Prostate gland (tissue), 2 donors: ENCODE measurements at regions not wholly inside any gene's neighbourhood (a gene's known extent, or its start where the extent isn't known, plus 50 kb on each side); places are given as distances from the start of the nearest gene placed in this dataset.

Experiments
- DNase-seq: peaks from one replicate; pipeline ENCODE4 v3.0.0-alpha.2; 2019; ENCODE audit warnings: low spot score
- H3K27ac ChIP-seq, 2 donors: fragments of 200-600 bp; sonication (generic); 2 replicates each; pipeline ENCODE4 v1.5.1; 2017 to 2019
- H3K27me3 ChIP-seq: fragments of 200-600 bp; sonication (generic); replicated peaks from 2 replicates; pipeline ENCODE4 v1.5.1; 2019; ENCODE audit not compliant: insufficient read depth
- H3K36me3 ChIP-seq, 2 donors: fragments of 200-600 bp; sonication (generic); 1 replicate in 1 of 2; 2 replicates in 1 of 2; pipeline versions ENCODE4 v1.5.1 to v1.8.1; 2017 to 2019
- H3K4me1 ChIP-seq: fragments of 200-600 bp; sonication (generic); replicated peaks from 2 replicates; pipeline ENCODE4 v1.5.1; 2019
- H3K4me3 ChIP-seq, 2 donors: fragments of 200-600 bp; sonication (generic); 2 replicates each; pipeline ENCODE4 v1.5.1; 2017 to 2019
- H3K9me3 ChIP-seq: fragments of 200-600 bp; sonication (generic); 2 replicates; pipeline ENCODE4 v1.5.1; 2017
- CTCF ChIP-seq, 4 experiments: fragments of 200-600 bp in 2 of 4; fragments of 450-650 bp in 2 of 4; sonication (generic) in 2 of 4; IDR thresholded peaks; 1 replicate in 3 of 4; 2 replicates in 1 of 4; pipeline ENCODE4 v1.5.1; 2016 to 2019; ENCODE audit warnings: antibody characterized with exemption in 4 of 4, mild to moderate bottlenecking in 2 of 4, moderate library complexity in 2 of 4
- POLR2A ChIP-seq: fragments of 450-650 bp; IDR thresholded peaks from one replicate; pipeline ENCODE4 v1.6.1; 2016; ENCODE audit warnings: antibody characterized with exemption, mild to moderate bottlenecking
- POLR2AphosphoS5 ChIP-seq: sonication (generic); formaldehyde crosslinking; IDR thresholded peaks from one replicate; pipeline ENCODE4 v1.6.1; 2017; ENCODE audit warnings: antibody characterized with exemption
- WGBS: methylation state at CpG from one replicate; pipeline ENCODE4 v1.1.5; 2018; 5-methylcytosine and 5-hydroxymethylcytosine counted together
- intact Hi-C: fragments of 100-400 bp; cut with DNase I; formaldehyde crosslinking; loops from one replicate; pipeline ENCODE4 v1.14.2; 2022

- no peaks in the 10 kb centered on the region for H3K36me3 ChIP-seq
- intact Hi-C loops, result no loop called here
- no peak overlapping the region for H3K27ac ChIP-seq
- no peaks in the 10 kb centered on the region for H3K27me3 ChIP-seq
- no peak for TF ChIP-seq POLR2AphosphoS5
- no peak for TF ChIP-seq CTCF (IDR thresholded peaks at IDR 0.05)
- TF ChIP-seq POLR2A, result no peak
- H3K4me1 ChIP-seq, result no peaks in the 10 kb centered on the region
- DNase-seq, result no peak
- H3K4me3 ChIP-seq, result no peak overlapping the region
- WGBS, result 37% methylated on average over 4 of the region's 4 CpGs
- H3K9me3 ChIP-seq, result no peaks in the 10 kb centered on the region
Observed at GRCh38 chr12:111111681-111112080, 191.3 kb upstream of the MYL2 start.

GRCh38 chr12:111110556-111110955 lies 190.2 kb upstream of the MYL2 start:
- TF ChIP-seq CTCF (IDR thresholded peaks at IDR 0.05), result no peak
- Histone ChIP-seq H3K4me3 (no peak overlapping the region), H3K27ac (no peak overlapping the region), H3K36me3 (no peaks in the 10 kb centered on the region), H3K27me3 (no peaks in the 10 kb centered on the region), H3K4me1 (no peaks in the 10 kb centered on the region), H3K9me3 (no peaks in the 10 kb centered on the region)
- 80% methylated on average over 5 of the region's 5 CpGs for WGBS
- DNase-seq, result no peak
- intact Hi-C loops, result no loop called here

- no peak for DNase-seq
- intact Hi-C loops, result no loop called here
- no peaks in the 10 kb centered on the region for H3K36me3 ChIP-seq
- no peak overlapping the region for H3K27ac ChIP-seq
- H3K27me3 ChIP-seq, result no peaks in the 10 kb centered on the region
- TF ChIP-seq POLR2AphosphoS5 (no peak), POLR2A (no peak), CTCF (IDR thresholded peaks at IDR 0.05) (no peak)
- no peaks in the 10 kb centered on the region for H3K4me1 ChIP-seq
- H3K9me3 ChIP-seq, result no peaks in the 10 kb centered on the region
- H3K4me3 ChIP-seq, result no peak overlapping the region
- WGBS, result 50% methylated on average over 2 of the region's 2 CpGs
Observed at GRCh38 chr12:111108726-111109125, 188.3 kb upstream of the MYL2 start.

DNA sequence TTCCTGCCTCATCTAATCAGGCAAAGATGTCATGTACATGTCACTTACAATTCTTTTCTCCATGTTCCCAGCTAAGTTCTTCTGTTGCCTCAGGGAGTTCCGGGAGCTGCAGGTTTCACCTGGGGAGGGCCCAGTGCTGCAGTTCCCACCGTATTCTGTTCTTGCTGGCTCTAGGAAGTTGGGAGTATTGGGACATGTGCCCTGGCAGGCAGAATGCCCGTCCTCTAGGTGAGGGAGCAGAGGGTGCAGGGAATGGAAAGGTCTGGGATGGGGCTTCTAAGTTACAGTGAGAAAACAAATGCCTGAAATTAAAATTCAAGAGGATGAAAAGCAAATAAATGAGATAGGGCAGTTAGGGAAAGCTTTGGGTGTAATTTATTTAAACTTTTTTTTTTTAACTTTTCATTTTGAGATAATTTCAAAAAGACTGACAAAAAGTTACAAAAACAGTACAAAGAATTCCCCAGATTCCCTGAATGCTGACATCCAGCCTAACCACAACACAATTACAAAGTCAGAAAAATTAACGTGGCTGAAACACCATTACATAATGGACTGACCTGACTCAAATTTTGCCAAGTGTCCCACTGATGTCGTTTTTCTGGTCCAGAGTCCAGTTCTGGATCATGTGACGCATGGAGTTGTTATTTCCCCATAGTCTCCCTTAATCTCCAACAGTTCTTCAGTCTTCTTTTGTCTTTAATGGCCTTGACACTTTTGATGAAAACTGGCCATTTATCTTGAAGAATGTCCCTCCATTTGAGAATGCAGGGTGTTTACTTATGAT lies 187.2 kb upstream of the MYL2 start:
- no peak overlapping the region for H3K27ac ChIP-seq
- no peaks in the 10 kb centered on the region for H3K9me3 ChIP-seq
- H3K4me1 ChIP-seq, result no peaks in the 10 kb centered on the region
- WGBS, result 71% methylated on average over 6 of the region's 6 CpGs
- intact Hi-C loops, result no loop called here
- TF ChIP-seq POLR2A, result no peak
- no peak for TF ChIP-seq CTCF (IDR thresholded peaks at IDR 0.05)
- no peak for TF ChIP-seq POLR2AphosphoS5
- H3K4me3 ChIP-seq, result no peak overlapping the region
- H3K27me3 ChIP-seq, result no peaks in the 10 kb centered on the region
- DNase-seq, result no peak
- H3K36me3 ChIP-seq, result no peaks in the 10 kb centered on the region

DNA sequence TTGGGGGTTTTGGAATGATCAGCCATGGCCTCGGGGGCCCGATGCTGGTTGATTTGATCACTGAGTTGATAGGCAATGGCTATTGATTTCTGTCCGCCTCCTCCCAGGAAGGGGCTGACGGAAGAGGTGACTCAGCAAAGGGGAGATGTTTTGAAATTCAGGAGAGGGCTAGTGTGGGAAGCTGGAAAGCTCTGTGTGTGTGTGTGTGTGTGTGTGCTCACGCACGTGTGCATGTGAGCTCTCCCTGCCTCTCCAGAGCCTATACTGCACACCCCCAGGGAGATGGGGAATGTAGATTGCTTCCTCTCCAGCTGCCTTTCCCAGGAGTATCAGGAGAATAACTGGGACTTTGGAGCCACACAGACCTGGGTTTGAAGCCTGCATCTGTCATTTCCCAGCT lies 184.9 kb upstream of the MYL2 start:
- no peaks in the 10 kb centered on the region for H3K4me1 ChIP-seq
- H3K27me3 ChIP-seq, result no peaks in the 10 kb centered on the region
- TF ChIP-seq POLR2A, result no peak
- DNase-seq, result no peak
- intact Hi-C loops, result no loop called here
- no peaks in the 10 kb centered on the region for H3K36me3 ChIP-seq
- no peaks in the 10 kb centered on the region for H3K9me3 ChIP-seq
- no peak overlapping the region for H3K4me3 ChIP-seq
- H3K27ac ChIP-seq, result no peak overlapping the region
- WGBS, result 79% methylated on average over 6 of the region's 6 CpGs
